Panc1 (cell line): ENCODE measurements at regions not wholly inside any gene's neighbourhood (a gene's known extent, or its start where the extent isn't known, plus 50 kb on each side); places are given as distances from the start of the nearest gene placed in this dataset.

Experiments used
- SIN3A ChIP-seq: IDR thresholded peaks from 2 replicates; pipeline ENCODE4 v1.6.1; 2012; ENCODE audit warnings: low read depth, mild to moderate bottlenecking, low read length, moderate library complexity, borderline replicate concordance; ENCODE audit not compliant: insufficient read depth
- TF ChIP-seq, protein P1 (sequence below): fragments of 450-650 bp; IDR thresholded peaks from 2 replicates; pipeline ENCODE4 v1.5.1; 2017; ENCODE audit warnings: mild to moderate bottlenecking

DNA sequence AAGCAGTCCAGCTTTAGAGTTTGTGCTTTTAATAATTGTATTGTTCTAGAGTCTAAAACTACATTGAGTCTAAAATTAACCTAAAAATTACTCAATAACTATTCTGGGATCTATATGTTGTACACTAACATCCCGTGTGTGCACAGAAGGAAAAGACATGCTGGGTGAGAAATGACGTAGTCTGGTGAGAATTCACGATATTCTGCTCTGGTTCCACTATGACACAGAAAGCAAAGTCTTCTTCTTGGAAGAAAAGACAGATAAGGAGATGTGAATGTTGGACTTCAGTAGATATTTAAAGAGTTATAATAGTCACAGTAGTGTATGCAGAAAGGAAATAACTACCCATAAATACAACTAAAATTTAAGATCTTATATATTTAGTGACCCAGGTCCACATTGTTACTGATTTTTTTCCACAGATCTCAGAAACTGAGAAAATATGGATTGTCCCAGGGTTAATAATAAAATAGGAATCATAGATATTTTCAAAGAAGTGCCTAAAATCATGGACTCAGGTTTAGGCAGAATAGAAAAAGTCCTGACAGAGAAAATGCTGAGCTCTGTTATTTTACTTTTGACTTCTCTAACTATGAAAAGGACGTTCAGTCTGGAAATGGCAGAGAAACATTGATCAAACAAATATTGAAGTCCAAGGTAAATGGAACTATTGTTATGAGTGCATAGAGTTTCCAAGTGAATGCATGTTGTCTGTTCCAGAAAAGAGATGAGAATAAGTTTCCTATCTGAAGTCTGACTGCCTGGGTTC is 170.7 kb downstream of the ANKRD50 start:
- TF ChIP-seq, protein P1, sequence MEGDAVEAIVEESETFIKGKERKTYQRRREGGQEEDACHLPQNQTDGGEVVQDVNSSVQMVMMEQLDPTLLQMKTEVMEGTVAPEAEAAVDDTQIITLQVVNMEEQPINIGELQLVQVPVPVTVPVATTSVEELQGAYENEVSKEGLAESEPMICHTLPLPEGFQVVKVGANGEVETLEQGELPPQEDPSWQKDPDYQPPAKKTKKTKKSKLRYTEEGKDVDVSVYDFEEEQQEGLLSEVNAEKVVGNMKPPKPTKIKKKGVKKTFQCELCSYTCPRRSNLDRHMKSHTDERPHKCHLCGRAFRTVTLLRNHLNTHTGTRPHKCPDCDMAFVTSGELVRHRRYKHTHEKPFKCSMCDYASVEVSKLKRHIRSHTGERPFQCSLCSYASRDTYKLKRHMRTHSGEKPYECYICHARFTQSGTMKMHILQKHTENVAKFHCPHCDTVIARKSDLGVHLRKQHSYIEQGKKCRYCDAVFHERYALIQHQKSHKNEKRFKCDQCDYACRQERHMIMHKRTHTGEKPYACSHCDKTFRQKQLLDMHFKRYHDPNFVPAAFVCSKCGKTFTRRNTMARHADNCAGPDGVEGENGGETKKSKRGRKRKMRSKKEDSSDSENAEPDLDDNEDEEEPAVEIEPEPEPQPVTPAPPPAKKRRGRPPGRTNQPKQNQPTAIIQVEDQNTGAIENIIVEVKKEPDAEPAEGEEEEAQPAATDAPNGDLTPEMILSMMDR: no peak
- no peak for TF ChIP-seq SIN3A
